ENCODE measurements at regions not wholly inside any gene's neighbourhood (a gene's known extent, or its start where the extent isn't known, plus 50 kb on each side); places are given as distances from the start of the nearest gene placed in this dataset.

DNA sequence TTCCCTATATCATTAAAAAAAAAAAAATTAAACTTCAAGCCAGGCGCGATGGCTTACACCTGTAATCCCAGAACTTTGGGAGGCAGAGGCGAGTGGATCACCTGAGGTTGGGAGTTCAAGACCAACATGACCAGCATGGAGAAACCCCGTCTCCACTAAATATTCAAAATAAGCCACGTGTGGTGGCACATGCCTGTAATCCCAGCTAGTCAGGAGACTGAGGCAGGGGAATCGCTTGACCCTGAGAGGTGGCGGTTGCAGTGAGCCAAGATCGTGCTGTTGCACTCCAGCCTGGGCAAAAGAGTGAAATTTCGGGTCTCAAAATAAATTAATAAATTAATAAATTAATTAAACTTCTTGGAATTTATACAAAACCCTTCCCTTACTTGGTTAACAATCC is 358.6 kb upstream of the CDH9 start:
- peaks cover 2% of the 10 kb centered on the region for H3K9me3 ChIP-seq (replicated peaks; ENCODE audit: control insufficient read depth, insufficient read depth, low read length)
- H3K4me2 ChIP-seq (ENCODE audit: insufficient read depth, low read length) = no peak overlapping the region
- H3K9me1 ChIP-seq (replicated peaks; ENCODE audit: control insufficient read depth, extremely low read depth, insufficient read depth, low read length) = no peaks in the 10 kb centered on the region
- no peak overlapping the region for H3K4me3 ChIP-seq (replicated peaks in 1 of 3; ENCODE audit: insufficient read depth in 1 of 3, low read depth in 1 of 3, low read length in 3 of 3)
- dilution Hi-C loops (cut with MboI; ENCODE audit: extremely low pct_ligation_motif_present, low sequenced_read_pairs) = no loop called here
- no peak overlapping the region for H3K9ac ChIP-seq (replicated peaks; ENCODE audit: extremely low read depth, insufficient read depth, low read length)
- H3K27me3 ChIP-seq (ENCODE audit: control insufficient read depth in 2 of 2, insufficient read depth in 2 of 2, low read length in 2 of 2) = no peaks in the 10 kb centered on the region
- BruUV-seq (replicated peaks) = no TSS peak
- H3K27ac ChIP-seq (ENCODE audit: insufficient read depth, low read depth, low read length) = no peak overlapping the region
- no peaks in the 10 kb centered on the region for H4K20me1 ChIP-seq (replicated peaks; ENCODE audit: control insufficient read depth, extremely low read depth, insufficient read depth, low read length)
- no peaks in the 10 kb centered on the region for H3K79me2 ChIP-seq (ENCODE audit: control insufficient read depth, insufficient read depth, low read length)
- FAIRE-seq = no peak
- TF ChIP-seq EZH2 (IDR thresholded peaks at IDR 0.05; ENCODE audit: borderline replicate concordance, low read depth, low read length, severe bottlenecking) (no peak), MAX (IDR thresholded peaks at IDR 0.05; ENCODE audit: insufficient read depth, insufficient read length) (no peak), POLR2A (IDR thresholded peaks at IDR 0.05; ENCODE audit: low read depth, low read length) (no peak), POLR2AphosphoS5 (IDR thresholded peaks at IDR 0.05; ENCODE audit: insufficient read depth, low read depth, low read length) (no peak), FOS (IDR thresholded peaks at IDR 0.05; ENCODE audit: borderline replicate concordance, insufficient read depth, low read length) (no peak), CTCF (IDR thresholded peaks at IDR 0.05; ENCODE audit: extremely low read depth in 1 of 2, insufficient read depth in 1 of 2, low read depth in 1 of 2, low read length in 2 of 2) (no peak), MYC (IDR thresholded peaks at IDR 0.05; ENCODE audit: low read depth, low read length) (no peak), GATA2 (IDR thresholded peaks at IDR 0.05; ENCODE audit: insufficient read depth, insufficient read length, low read depth, low read length) (no peak), JUN (IDR thresholded peaks at IDR 0.05; ENCODE audit: borderline replicate concordance, insufficient read depth, insufficient read length, low read depth) (no peak)
- DNase-seq (ENCODE audit: low read depth, low spot score) = no peak
- H3K36me3 ChIP-seq (ENCODE audit: control insufficient read depth in 2 of 2, extremely low read depth in 1 of 2, insufficient read depth in 2 of 2, low read length in 2 of 2) = no peaks in the 10 kb centered on the region
- intact Hi-C loops (cut with micrococcal nuclease) = no loop called here
- no peaks in the 10 kb centered on the region for H3K4me1 ChIP-seq (ENCODE audit: control insufficient read depth, extremely low read depth, insufficient read depth, low read length)
- H2AFZ ChIP-seq (ENCODE audit: low read depth, low read length) = no peak overlapping the region
- ChIA-PET POLR2A (no interaction called here), CTCF (no interaction called here)

Measured in endothelial cell of umbilical vein (primary cell).